ENCODE measurements at regions not wholly inside any gene's neighbourhood (a gene's known extent, or its start where the extent isn't known, plus 50 kb on each side); places are given as distances from the start of the nearest gene placed in this dataset.

GRCh38 chr4:97367878-97368277 lies 775.4 kb downstream of the STPG2 start (continued):
- no peak for TF ChIP-seq ZNF114 (CRISPR knock-in tag; IDR thresholded peaks at IDR 0.05)
- TF ChIP-seq ZNF331 (CRISPR knock-in tag; IDR thresholded peaks at IDR 0.05; ENCODE audit: low read depth), result no peak

GRCh38 chr4:97370568-97370967 lies 772.7 kb downstream of the STPG2 start:
- DNase-seq (ENCODE audit: low spot score), result no peak
- H3K36me3 Mint-ChIP-seq (ENCODE audit: low read depth), result peaks cover 9% of the 10 kb centered on the region; the same call in 2 of the 3 replicates
- Histone ChIP-seq H3K4me1 (ENCODE audit: insufficient read depth) (no peaks in the 10 kb centered on the region), H3K79me2 (replicated peaks; ENCODE audit: insufficient read depth) (no peaks in the 10 kb centered on the region), H2AFZ (no peak overlapping the region), H3K4me3 (no peak overlapping the region), H4K20me1 (replicated peaks; ENCODE audit: insufficient read depth) (no peaks in the 10 kb centered on the region), H3K4me2 (no peak overlapping the region), H3K27me3 (ENCODE audit: insufficient read depth) (no peaks in the 10 kb centered on the region), H3F3A (replicated peaks; ENCODE audit: low read depth) (no peaks in the 10 kb centered on the region), H3K9me2 (ENCODE audit: insufficient read depth) (peaks cover 8% of the 10 kb centered on the region; the same call in 1 of the 2 replicates), H3K27ac (ENCODE audit: low read depth) (no peak overlapping the region), H3K36me3 (ENCODE audit: insufficient read depth) (no peaks in the 10 kb centered on the region)
- ATAC-seq, result no peak
- TF ChIP-seq JUNB (IDR thresholded peaks at IDR 0.05; ENCODE audit: unreplicated experiment) (no peak), NANOG (IDR thresholded peaks at IDR 0.05; ENCODE audit: borderline replicate concordance) (no peak), ZNF114 (CRISPR knock-in tag; IDR thresholded peaks at IDR 0.05) (no peak)
- no peaks in the 10 kb centered on the region for H3K27me3 Mint-ChIP-seq (ENCODE audit: insufficient read depth, low read depth, poor library complexity)
- peaks cover 7% of the 10 kb centered on the region; the same call in 2 of the 3 replicates for H3K4me1 Mint-ChIP-seq
- no peak overlapping the region for H3K27ac Mint-ChIP-seq
- peaks cover 7% of the 10 kb centered on the region for H3K9me3 Mint-ChIP-seq
- no peak overlapping the region for H3K4me3 Mint-ChIP-seq

- no peak overlapping the region for H3K4me2 ChIP-seq
- no peak overlapping the region for H3K4me3 ChIP-seq
- no peaks in the 10 kb centered on the region for H3K36me3 ChIP-seq (ENCODE audit: insufficient read depth)
- no peaks in the 10 kb centered on the region for H3K27me3 ChIP-seq (ENCODE audit: insufficient read depth)
- Mint-ChIP-seq H3K9me3 (peaks cover 7% of the 10 kb centered on the region), H3K27me3 (ENCODE audit: insufficient read depth, low read depth, poor library complexity) (no peaks in the 10 kb centered on the region), H3K27ac (no peak overlapping the region), H3K4me1 (no peaks in the 10 kb centered on the region; the same call in 2 of the 3 replicates), H3K36me3 (ENCODE audit: low read depth) (peaks cover 9% of the 10 kb centered on the region; the same call in 2 of the 3 replicates), H3K4me3 (no peak overlapping the region)
- H3K9me2 ChIP-seq (ENCODE audit: insufficient read depth), result peaks cover 3% of the 10 kb centered on the region; the same call in 1 of the 2 replicates
- H3K27ac ChIP-seq (ENCODE audit: low read depth), result no peak overlapping the region
- DNase-seq (ENCODE audit: low spot score) (no peak), ATAC-seq (no peak)
- H3F3A ChIP-seq (replicated peaks; ENCODE audit: low read depth), result no peaks in the 10 kb centered on the region
- H4K20me1 ChIP-seq (replicated peaks; ENCODE audit: insufficient read depth), result no peaks in the 10 kb centered on the region
- H3K79me2 ChIP-seq (replicated peaks; ENCODE audit: insufficient read depth), result no peaks in the 10 kb centered on the region
- no peak overlapping the region for H2AFZ ChIP-seq
- TF ChIP-seq EZH2 (IDR thresholded peaks at IDR 0.05; ENCODE audit: low read depth, unreplicated experiment) (no peak), ETS1 (IDR thresholded peaks at IDR 0.05) (no peak), REST (IDR thresholded peaks at IDR 0.05; ENCODE audit: unreplicated experiment) (no peak), POLR2AphosphoS5 (IDR thresholded peaks at IDR 0.05; ENCODE audit: low read depth) (no peak), ZNF331 (CRISPR knock-in tag; IDR thresholded peaks at IDR 0.05; ENCODE audit: low read depth) (no peak), STAT1 (IDR thresholded peaks at IDR 0.05; ENCODE audit: unreplicated experiment) (no peak), CTCF (conservative IDR thresholded peaks at IDR 0.05; ENCODE audit: low read depth in 2 of 2) (no peak), CREB1 (CRISPR knock-in tag; IDR thresholded peaks at IDR 0.05; ENCODE audit: low read depth) (no peak)
- H3K4me1 ChIP-seq (ENCODE audit: insufficient read depth), result no peaks in the 10 kb centered on the region
These were observed 768.8 kb downstream of the STPG2 start for GRCh38 chr4:97374526-97374925.

Measured in GM23338 (cell line).